HUES6 (cell line): ENCODE measurements at regions not wholly inside any gene's neighbourhood (a gene's known extent, or its start where the extent isn't known, plus 50 kb on each side); places are given as distances from the start of the nearest gene placed in this dataset.

Source experiments
- H3K27ac ChIP-seq: 2 replicates; pipeline ENCODE4 v1.7.0; 2013; ENCODE audit warnings: low read depth, mild to moderate bottlenecking, low read length, inconsistent platforms
- H3K27me3 ChIP-seq: 2 replicates; pipeline ENCODE4 v1.6.1; 2013; ENCODE audit warnings: low read length; ENCODE audit not compliant: control insufficient read depth, insufficient read depth
- H3K36me3 ChIP-seq: 2 replicates; pipeline ENCODE4 v1.6.1; 2013; ENCODE audit warnings: low read length; ENCODE audit not compliant: control insufficient read depth, insufficient read depth
- H3K4me1 ChIP-seq: 2 replicates; pipeline ENCODE4 v1.6.1; 2013; ENCODE audit warnings: low read length; ENCODE audit not compliant: control insufficient read depth, insufficient read depth
- H3K4me3 ChIP-seq: 2 replicates; pipeline ENCODE4 v1.5.1; 2013; ENCODE audit warnings: low read depth, low read length
- H3K9ac ChIP-seq: one replicate; pipeline ENCODE4 v1.6.1; 2013; ENCODE audit warnings: mild to moderate bottlenecking, low read length
- H3K9me3 ChIP-seq: 2 replicates; pipeline ENCODE4 v1.6.1; 2013; ENCODE audit warnings: low read depth, low read length; ENCODE audit not compliant: control insufficient read depth, insufficient read depth

GRCh38 chr3:71863563-71864190, 78.7 kb upstream of the PROK2 start:
- H3K27me3 ChIP-seq, result no peaks in the 10 kb centered on the region
- no peak overlapping the region for H3K9ac ChIP-seq
- peaks cover 17% of the 10 kb centered on the region for H3K9me3 ChIP-seq
- no peak overlapping the region for H3K27ac ChIP-seq
- H3K4me3 ChIP-seq, result no peak overlapping the region
- no peaks in the 10 kb centered on the region for H3K36me3 ChIP-seq
- peaks cover 29% of the 10 kb centered on the region for H3K4me1 ChIP-seq

GRCh38 chr3:71862371-71863140, 77.6 kb upstream of the PROK2 start:
- Histone ChIP-seq H3K27ac (no peak overlapping the region), H3K4me1 (peaks cover 32% of the 10 kb centered on the region), H3K9me3 (peaks cover 17% of the 10 kb centered on the region), H3K9ac (no peak overlapping the region), H3K4me3 (no peak overlapping the region), H3K27me3 (no peaks in the 10 kb centered on the region), H3K36me3 (no peaks in the 10 kb centered on the region)

- Histone ChIP-seq H3K4me1 (peaks cover 25% of the 10 kb centered on the region), H3K4me3 (no peak overlapping the region), H3K9ac (no peak overlapping the region), H3K9me3 (peaks cover 17% of the 10 kb centered on the region), H3K36me3 (no peaks in the 10 kb centered on the region), H3K27ac (no peak overlapping the region), H3K27me3 (no peaks in the 10 kb centered on the region)
These were observed 74.2 kb upstream of the PROK2 start for GRCh38 chr3:71859123-71859519.

- Histone ChIP-seq H3K4me1 (peaks cover 20% of the 10 kb centered on the region), H3K9ac (no peak overlapping the region), H3K27ac (no peak overlapping the region), H3K9me3 (peaks cover 17% of the 10 kb centered on the region), H3K27me3 (no peaks in the 10 kb centered on the region), H3K4me3 (no peak overlapping the region), H3K36me3 (no peaks in the 10 kb centered on the region)
These were observed 73.7 kb upstream of the PROK2 start for GRCh38 chr3:71858503-71859122.

- Histone ChIP-seq H3K4me3 (no peak overlapping the region), H3K4me1 (peaks cover 14% of the 10 kb centered on the region), H3K9ac (no peak overlapping the region), H3K36me3 (no peaks in the 10 kb centered on the region), H3K9me3 (peaks cover 17% of the 10 kb centered on the region), H3K27me3 (no peaks in the 10 kb centered on the region), H3K27ac (no peak overlapping the region)
These were observed 73.0 kb upstream of the PROK2 start for GRCh38 chr3:71857956-71858355.

GRCh38 chr3:71854706-71855105, 69.8 kb upstream of the PROK2 start:
- Histone ChIP-seq H3K27ac (no peak overlapping the region), H3K36me3 (no peaks in the 10 kb centered on the region), H3K9me3 (no peaks in the 10 kb centered on the region), H3K27me3 (no peaks in the 10 kb centered on the region), H3K4me3 (no peak overlapping the region), H3K9ac (no peak overlapping the region), H3K4me1 (peaks cover 11% of the 10 kb centered on the region)

GRCh38 chr3:71854096-71854495, 69.1 kb upstream of the PROK2 start:
- Histone ChIP-seq H3K36me3 (no peaks in the 10 kb centered on the region), H3K4me1 (peaks cover 11% of the 10 kb centered on the region), H3K27ac (no peak overlapping the region), H3K9me3 (no peaks in the 10 kb centered on the region), H3K27me3 (no peaks in the 10 kb centered on the region), H3K9ac (no peak overlapping the region), H3K4me3 (no peak overlapping the region)

GRCh38 chr3:71851878-71852277, 66.9 kb upstream of the PROK2 start:
- no peaks in the 10 kb centered on the region for H3K36me3 ChIP-seq
- no peaks in the 10 kb centered on the region for H3K27me3 ChIP-seq
- no peak overlapping the region for H3K4me3 ChIP-seq
- H3K9me3 ChIP-seq, result no peaks in the 10 kb centered on the region
- no peak overlapping the region for H3K27ac ChIP-seq
- H3K4me1 ChIP-seq, result peaks cover 4% of the 10 kb centered on the region; the same call in 1 of the 2 replicates
- no peak overlapping the region for H3K9ac ChIP-seq

- H3K9me3 ChIP-seq, result no peaks in the 10 kb centered on the region
- no peaks in the 10 kb centered on the region for H3K27me3 ChIP-seq
- H3K9ac ChIP-seq, result no peak overlapping the region
- H3K4me3 ChIP-seq, result no peak overlapping the region
- H3K4me1 ChIP-seq, result peaks cover 4% of the 10 kb centered on the region; the same call in 1 of the 2 replicates
- H3K27ac ChIP-seq, result no peak overlapping the region
- no peaks in the 10 kb centered on the region for H3K36me3 ChIP-seq
These were observed 65.7 kb upstream of the PROK2 start for GRCh38 chr3:71850654-71851053.

GRCh38 chr3:71849681-71850080, 64.7 kb upstream of the PROK2 start:
- Histone ChIP-seq H3K27ac (no peak overlapping the region), H3K27me3 (no peaks in the 10 kb centered on the region), H3K4me1 (peaks cover 4% of the 10 kb centered on the region; the same call in 1 of the 2 replicates), H3K9ac (no peak overlapping the region), H3K36me3 (no peaks in the 10 kb centered on the region), H3K9me3 (no peaks in the 10 kb centered on the region), H3K4me3 (no peak overlapping the region)

- Histone ChIP-seq H3K9ac (no peak overlapping the region), H3K27ac (no peak overlapping the region), H3K9me3 (no peaks in the 10 kb centered on the region), H3K4me1 (peaks cover 4% of the 10 kb centered on the region; the same call in 1 of the 2 replicates), H3K27me3 (no peaks in the 10 kb centered on the region), H3K36me3 (no peaks in the 10 kb centered on the region), H3K4me3 (no peak overlapping the region)
These were observed 62.8 kb upstream of the PROK2 start for GRCh38 chr3:71847794-71848193.
